Neural crest cell (in vitro differentiated cells): ENCODE measurements at regions not wholly inside any gene's neighbourhood (a gene's known extent, or its start where the extent isn't known, plus 50 kb on each side); places are given as distances from the start of the nearest gene placed in this dataset.

ENCODE experiments used
- DNase-seq: peaks from one replicate; pipeline ENCODE4 v3.0.0; 2021; ENCODE audit warnings: low read depth, mixed read lengths, low spot score
- H3K27ac Mint-ChIP-seq: one replicate; pipeline ENCODE4 v1.8.0; 2021; ENCODE audit warnings: mild to moderate bottlenecking, mixed read lengths; ENCODE audit not compliant: unreplicated experiment
- H3K27me3 Mint-ChIP-seq: 2 replicates; pipeline ENCODE4 v1.8.0; 2021; ENCODE audit warnings: low read depth, mild to moderate bottlenecking, mixed read lengths
- H3K36me3 Mint-ChIP-seq: 2 replicates; pipeline ENCODE4 v1.8.0; 2021; ENCODE audit warnings: low read depth, mild to moderate bottlenecking, mixed read lengths
- H3K4me1 Mint-ChIP-seq: 2 replicates; pipeline ENCODE4 v1.8.0; 2021; ENCODE audit warnings: mixed read lengths
- H3K4me3 Mint-ChIP-seq: one replicate; pipeline ENCODE4 v1.8.0; 2021; ENCODE audit warnings: mild to moderate bottlenecking, mixed read lengths
- H3K9me3 Mint-ChIP-seq: 2 replicates; pipeline ENCODE4 v1.8.0; 2021; ENCODE audit warnings: mixed read lengths
- CTCF ChIP-seq: fragments of 200-600 bp; sonication (generic); conservative IDR thresholded peaks from 2 replicates; pipeline ENCODE4 v1.5.0; 2021; ENCODE audit warnings: antibody characterized with exemption, mild to moderate bottlenecking

GRCh38 chr2:193783681-193784080 lies 1588.9 kb upstream of the TMEFF2 start:
- no peaks in the 10 kb centered on the region for H3K27me3 Mint-ChIP-seq
- no peak for DNase-seq
- H3K9me3 Mint-ChIP-seq, result peaks cover 5% of the 10 kb centered on the region
- TF ChIP-seq CTCF, result no peak
- H3K4me3 Mint-ChIP-seq, result no peak overlapping the region
- H3K36me3 Mint-ChIP-seq, result no peaks in the 10 kb centered on the region
- no peaks in the 10 kb centered on the region for H3K4me1 Mint-ChIP-seq
- H3K27ac Mint-ChIP-seq, result no peak overlapping the region

- no peak for TF ChIP-seq CTCF
- Mint-ChIP-seq H3K27ac (no peak overlapping the region), H3K4me3 (no peak overlapping the region), H3K9me3 (no peaks in the 10 kb centered on the region), H3K4me1 (no peaks in the 10 kb centered on the region), H3K36me3 (no peaks in the 10 kb centered on the region), H3K27me3 (no peaks in the 10 kb centered on the region)
- DNase-seq, result no peak
These were observed 1583.6 kb upstream of the TMEFF2 start for GRCh38 chr2:193778293-193778692.

- Mint-ChIP-seq H3K4me3 (no peak overlapping the region), H3K9me3 (no peaks in the 10 kb centered on the region), H3K27ac (no peak overlapping the region), H3K4me1 (no peaks in the 10 kb centered on the region), H3K27me3 (no peaks in the 10 kb centered on the region), H3K36me3 (no peaks in the 10 kb centered on the region)
- TF ChIP-seq CTCF, result no peak
- DNase-seq, result no peak
These were observed 1582.3 kb upstream of the TMEFF2 start for GRCh38 chr2:193776988-193777387.

GRCh38 chr2:193774166-193774565 lies 1579.4 kb upstream of the TMEFF2 start:
- TF ChIP-seq CTCF, result no peak
- no peak overlapping the region for H3K27ac Mint-ChIP-seq
- H3K27me3 Mint-ChIP-seq, result no peaks in the 10 kb centered on the region
- no peaks in the 10 kb centered on the region for H3K9me3 Mint-ChIP-seq
- no peaks in the 10 kb centered on the region for H3K36me3 Mint-ChIP-seq
- H3K4me1 Mint-ChIP-seq, result no peaks in the 10 kb centered on the region
- no peak for DNase-seq
- no peak overlapping the region for H3K4me3 Mint-ChIP-seq

GRCh38 chr2:193751299-193751698 lies 1556.6 kb upstream of the TMEFF2 start:
- Mint-ChIP-seq H3K4me3 (no peak overlapping the region), H3K9me3 (peaks cover 3% of the 10 kb centered on the region), H3K27me3 (no peaks in the 10 kb centered on the region), H3K27ac (no peak overlapping the region), H3K4me1 (no peaks in the 10 kb centered on the region), H3K36me3 (no peaks in the 10 kb centered on the region)
- TF ChIP-seq CTCF, result no peak
- no peak for DNase-seq

GRCh38 chr2:193749485-193749884 lies 1554.8 kb upstream of the TMEFF2 start:
- no peaks in the 10 kb centered on the region for H3K36me3 Mint-ChIP-seq
- no peak overlapping the region for H3K4me3 Mint-ChIP-seq
- no peaks in the 10 kb centered on the region for H3K27me3 Mint-ChIP-seq
- no peaks in the 10 kb centered on the region for H3K4me1 Mint-ChIP-seq
- H3K9me3 Mint-ChIP-seq, result peaks cover 3% of the 10 kb centered on the region
- no peak overlapping the region for H3K27ac Mint-ChIP-seq
- no peak for DNase-seq
- no peak for TF ChIP-seq CTCF
